ENCODE measurements at regions not wholly inside any gene's neighbourhood (a gene's known extent, or its start where the extent isn't known, plus 50 kb on each side); places are given as distances from the start of the nearest gene placed in this dataset.

DNA sequence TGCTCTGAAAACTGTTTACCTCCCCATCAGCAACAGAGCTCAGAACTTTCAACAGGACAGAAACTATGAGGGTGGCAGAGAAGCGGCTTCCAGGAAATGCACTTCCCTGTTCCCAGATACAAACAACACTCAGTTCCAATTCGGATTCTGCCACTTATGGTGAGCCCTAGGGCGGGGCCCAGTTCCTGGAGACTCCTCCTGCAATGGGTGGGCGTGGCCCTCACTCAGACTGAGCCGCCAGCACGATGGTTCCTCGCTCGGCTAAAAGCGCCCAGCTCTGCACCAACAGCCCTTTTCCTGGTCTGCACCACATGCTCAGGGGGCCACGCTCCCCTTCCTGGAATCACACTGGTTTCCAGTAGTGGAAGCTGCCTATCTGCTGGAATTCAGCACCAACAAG, 314.1 kb downstream of the CTTN start:
- no peak for DNase-seq

DNA sequence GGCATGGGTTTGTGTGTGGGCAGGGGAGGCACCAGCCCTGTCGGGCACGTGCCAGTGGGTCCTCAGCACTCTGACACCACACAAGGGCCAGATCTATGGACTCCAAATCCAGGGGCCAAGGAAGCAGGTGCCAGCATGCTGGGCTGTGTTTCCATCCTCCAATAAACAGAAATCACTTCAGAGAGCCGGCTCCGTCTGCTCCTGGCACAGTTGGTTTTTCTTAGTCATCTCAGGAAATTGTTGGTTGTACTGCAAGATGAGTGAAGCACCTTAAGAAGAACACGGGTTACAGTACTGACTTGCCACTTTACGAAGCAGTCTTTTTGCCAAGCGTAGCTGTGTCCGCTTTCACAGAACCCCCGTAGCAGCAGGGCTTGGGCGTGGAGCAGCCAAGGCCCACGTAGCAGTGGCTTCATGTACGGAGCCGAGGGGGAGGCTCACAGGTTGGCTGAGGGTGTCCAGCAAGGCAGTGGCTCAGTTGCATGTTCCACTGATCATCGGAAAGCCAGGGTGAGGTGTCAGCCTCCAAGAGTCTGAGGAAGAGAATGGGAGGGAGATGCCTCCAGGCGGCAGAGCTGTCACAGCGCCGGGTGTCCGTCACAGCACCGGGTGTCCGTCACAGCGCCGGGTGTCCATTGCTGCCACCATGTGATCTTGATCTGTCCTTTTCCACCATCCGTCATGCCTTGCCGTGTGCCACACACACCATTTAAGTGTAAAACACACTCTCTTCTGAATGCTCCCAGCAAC, 314.9 kb downstream of the CTTN start:
- no peak for DNase-seq

DNA sequence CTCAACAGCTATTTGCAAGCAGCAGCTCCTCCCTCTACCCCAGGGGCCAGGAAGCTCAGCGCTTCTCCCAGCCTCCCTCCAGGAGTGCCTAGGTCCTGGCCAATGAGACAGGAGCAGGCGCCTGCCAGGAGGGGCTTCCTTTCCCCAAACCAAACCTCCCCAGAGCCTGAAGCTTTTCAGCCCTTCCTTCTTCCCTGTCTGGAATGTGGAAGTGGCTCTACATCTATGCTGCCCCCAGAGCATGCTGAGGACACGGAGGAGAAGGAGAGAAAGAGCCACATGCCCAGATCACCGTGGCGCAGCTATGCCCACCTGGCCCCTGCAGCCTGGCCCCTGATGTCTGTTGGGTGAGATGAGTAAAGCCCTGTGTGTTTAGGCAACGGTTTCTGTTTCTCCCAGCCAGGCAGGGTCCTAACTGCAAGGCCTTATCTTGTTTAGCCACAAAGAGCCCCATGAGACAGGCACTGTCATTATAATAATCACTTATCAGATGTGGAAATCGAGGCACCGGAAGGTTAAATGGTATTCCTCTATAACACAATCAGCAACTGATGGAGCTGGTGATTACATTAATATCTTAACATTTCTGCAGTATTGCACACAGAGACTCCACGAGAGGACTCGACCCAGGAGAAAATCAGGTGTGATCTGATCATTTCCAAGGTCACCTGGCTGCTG, 315.8 kb downstream of the CTTN start:
- DNase-seq = no peak

DNA sequence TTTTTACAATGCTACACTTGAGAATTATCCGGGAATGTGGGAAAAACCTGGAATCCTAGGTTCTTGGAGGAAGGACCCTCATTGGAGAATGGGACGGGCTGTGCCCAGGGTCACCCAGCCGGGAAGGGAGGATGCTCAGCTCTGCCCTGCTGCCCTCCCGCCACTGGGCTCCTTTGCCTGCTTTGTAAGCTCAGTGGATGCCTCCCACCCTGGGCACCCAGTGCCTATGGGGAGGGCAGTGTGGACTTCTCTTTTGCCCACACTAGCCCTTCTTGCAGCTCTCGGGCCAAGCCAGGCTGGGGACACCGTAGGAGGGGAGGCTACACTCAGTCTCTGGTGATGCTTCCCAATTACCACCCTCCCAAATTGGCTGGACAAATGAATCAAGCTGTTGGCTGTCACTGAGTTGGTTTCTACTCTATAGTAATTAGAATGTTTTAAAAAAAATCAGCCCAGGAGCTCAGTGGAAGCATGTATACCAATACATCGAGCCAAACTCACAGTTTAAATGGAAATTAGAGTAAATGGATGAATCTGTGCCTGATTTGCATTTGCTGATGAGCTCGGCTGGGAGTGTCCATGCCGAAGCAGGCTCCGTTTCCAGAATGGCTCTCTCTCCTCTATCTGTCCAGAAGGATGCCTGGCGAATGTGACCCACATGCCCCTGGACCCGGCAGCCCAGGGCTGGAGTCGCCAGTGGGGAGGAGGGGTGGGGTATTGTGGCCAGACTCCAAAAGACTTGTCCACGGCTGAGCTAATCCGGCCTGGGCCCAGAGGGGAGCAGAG, 317.0 kb downstream of the CTTN start:
- DNase-seq = no peak

DNA sequence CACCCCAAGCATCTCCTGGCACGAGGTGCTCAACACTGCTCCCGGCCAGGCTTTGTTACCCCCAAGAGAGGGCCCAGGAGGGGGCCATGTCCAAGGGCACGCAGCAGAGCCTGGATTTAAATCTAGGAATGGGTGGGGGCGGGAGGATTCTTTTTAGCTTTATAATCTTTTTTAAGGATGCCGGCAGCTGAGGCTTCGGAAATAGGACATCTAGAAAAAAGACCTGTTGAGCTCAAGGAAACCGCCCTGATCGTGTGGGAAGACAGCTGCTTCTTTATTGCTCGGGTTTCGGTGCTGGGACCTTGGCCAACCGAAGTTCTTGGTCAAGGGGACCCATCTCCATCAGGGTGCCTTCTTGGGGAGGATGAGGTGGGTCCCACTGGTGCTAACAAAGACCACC, 317.9 kb downstream of the CTTN start:
- DNase-seq = no peak

DNA sequence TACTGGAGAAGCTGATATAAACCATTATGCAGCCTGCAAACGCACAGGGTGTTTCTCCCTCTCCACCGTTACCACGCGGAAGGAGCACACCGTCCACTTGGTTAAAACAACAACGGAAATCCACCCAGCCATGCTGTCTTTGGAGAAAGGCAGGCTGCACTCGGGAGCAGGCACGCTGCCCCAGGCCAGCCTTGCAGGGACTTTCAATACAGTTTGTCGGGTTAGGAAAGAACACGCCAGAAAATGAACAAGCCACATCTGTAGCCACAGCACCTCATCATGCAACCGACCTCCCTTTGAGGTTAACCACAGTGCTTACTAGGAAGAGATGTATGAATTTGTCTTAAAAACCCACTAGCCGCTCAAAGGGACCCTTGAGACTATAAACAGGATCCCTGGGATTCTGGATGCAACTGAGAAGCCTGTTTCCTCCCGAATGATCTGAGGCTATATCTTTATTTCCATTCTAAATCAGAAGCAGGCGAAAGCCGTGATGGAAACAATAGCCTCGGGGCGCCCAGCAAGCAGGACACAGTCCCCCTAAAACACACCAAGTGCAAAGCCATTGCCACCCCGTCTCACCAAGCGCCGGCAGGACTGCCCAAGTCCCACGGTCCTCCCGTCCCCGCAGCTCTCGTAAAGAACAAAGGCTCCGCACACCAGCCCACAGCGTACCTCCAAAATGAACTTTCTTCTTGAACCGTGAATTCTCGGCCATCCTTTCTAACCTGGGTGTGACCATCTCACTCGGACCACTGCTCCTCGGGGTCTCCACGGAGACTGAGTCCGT, 318.9 kb downstream of the CTTN start:
- DNase-seq = no peak

DNA sequence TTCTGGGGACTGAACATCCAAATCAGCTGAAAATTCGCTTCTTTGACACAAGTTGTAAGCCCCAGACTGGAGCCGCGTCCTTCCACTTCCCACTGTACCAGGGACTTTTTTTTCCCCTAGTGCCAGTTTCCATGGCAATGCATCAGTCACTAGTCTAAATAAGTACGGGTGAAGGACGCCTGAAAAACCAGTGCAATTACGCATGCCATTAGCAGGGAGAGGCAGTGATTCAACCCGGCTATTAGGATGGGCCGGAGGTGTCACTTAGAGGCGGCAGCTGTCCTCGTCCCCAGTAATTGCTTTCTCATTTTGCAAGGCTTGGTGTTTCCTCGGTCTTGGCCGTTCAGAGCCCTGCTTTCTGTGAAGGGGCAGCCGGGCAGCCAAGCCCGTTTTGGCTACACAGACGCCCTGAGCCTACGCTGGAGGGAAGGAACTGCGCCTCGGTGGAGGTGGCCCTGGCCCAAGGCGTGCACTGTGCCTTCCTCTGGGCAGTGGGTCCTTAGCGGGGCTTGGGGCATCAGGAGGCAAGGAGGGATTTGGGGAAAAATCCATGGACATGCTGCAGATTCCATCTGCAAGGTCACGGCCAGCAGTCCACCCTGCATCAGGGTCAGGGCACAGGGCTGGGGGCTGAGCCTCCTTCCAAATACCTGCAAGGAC, 319.7 kb downstream of the CTTN start:
- DNase-seq = no peak

DNA sequence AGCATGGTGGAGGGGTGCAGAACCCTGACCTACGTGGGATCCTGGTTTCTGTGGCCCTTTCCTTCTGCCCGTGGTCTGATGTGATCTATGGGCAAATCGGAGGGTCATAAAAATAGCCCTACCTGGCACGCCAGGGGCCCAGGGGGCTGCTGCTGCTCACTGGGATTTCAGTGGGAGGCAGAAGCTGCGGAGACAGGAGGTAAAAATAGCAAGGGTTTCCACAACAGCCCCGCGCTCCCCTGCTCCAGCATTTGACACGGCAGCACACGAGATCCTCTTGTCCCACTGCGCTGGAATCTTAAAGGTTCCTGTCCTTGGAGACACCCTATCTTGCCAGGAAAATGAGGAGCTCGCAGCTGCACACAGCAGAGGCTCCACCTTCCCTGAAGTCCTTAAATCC, 321.2 kb downstream of the CTTN start:
- DNase-seq = no peak

DNA sequence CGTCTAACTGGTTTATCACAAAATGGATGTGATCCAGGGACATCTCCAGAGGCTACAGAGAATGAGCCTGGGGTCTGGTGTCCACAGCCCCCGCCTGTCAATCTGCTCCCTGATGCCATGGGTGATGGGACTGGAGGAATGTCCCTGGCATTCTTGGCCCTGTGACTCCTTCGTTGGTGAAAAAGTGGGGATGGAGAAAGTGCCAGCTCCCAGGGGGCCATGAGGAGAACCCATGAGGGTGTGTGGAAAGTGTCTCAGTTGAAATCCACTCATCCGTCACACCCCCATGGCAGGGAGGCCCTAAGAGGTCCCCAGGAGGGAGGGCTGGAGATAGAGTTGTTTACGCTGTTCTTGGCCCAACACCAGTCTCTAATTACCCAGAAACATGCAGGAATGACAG, 322.0 kb downstream of the CTTN start:
- no peak for DNase-seq

DNA sequence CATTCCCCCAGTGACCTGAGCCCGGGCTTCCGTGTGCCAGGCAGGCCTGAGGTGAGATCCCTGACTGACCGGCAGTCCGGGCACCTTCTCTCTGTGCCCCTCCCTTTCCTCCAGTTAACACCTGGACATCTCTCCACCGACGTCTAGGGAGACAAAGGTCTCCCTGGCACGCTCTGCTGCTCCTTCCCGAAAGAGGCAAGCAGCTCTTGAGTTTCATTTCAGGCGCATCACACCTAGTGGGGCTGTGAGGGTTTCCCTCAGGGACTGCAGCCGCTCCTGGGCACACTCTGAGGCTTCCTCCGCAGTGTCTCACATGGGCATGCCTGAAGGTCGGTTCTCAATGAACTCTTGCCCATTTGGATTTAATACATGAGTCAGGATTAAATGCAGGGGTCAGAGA, 322.7 kb downstream of the CTTN start:
- no peak for DNase-seq

DNA sequence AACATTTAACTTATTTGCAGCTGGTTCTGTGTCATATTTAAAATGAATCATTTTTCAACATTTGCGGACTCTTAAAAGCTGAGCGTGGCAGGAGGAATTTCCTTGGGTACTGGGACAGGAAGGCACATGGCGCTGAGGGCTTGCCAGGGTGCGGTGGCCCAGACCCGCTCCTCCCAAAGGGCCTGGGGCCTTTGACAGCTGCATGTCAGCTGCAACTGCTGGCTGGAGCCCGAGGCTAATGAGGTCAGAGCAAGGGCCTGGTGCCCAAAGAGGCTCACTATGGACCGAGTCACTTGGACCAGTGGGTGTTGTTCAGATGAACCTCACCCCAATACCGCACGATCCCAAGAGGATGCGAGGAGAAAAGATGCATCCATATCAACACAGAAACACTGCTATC, 326.9 kb downstream of the CTTN start:
- DNase-seq = no peak

DNA sequence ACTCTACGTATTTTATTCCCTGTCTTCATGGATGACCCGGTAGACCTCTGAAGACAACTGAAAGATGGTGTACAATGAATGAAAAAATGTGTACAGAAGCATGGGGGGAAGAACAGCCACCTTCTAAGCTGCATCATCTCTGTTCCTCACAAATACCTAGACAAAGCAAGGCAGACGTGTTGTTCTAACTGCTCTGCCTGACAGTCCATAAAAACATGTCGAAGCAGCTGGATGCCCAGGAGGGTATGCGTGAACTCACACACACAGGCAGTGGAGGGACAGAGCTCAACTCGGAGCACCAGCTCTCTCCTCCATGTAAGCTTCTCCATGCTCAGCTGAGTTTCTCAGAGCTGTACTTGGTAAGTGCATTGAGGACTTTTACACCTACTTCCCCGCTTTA, 327.4 kb downstream of the CTTN start:
- no peak for DNase-seq

DNA sequence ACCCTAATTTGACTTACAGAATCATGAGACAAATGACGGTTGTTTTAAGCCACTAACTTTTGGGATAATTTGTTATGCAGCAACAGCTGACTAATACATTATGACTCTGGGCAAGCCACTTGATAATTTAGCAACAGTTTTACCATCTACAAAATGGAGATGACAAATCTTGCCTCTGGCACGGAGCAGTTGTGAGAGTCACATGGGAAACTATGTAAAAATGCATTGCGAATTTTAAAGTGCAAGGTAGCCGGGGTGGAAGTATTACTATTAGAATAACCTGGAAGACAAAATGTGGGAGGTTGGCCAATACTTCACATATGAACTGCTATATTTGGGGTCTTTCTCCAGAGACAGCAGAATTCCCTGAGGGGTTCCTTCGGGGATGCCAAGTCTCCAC, 328.7 kb downstream of the CTTN start:
- no peak for DNase-seq

DNA sequence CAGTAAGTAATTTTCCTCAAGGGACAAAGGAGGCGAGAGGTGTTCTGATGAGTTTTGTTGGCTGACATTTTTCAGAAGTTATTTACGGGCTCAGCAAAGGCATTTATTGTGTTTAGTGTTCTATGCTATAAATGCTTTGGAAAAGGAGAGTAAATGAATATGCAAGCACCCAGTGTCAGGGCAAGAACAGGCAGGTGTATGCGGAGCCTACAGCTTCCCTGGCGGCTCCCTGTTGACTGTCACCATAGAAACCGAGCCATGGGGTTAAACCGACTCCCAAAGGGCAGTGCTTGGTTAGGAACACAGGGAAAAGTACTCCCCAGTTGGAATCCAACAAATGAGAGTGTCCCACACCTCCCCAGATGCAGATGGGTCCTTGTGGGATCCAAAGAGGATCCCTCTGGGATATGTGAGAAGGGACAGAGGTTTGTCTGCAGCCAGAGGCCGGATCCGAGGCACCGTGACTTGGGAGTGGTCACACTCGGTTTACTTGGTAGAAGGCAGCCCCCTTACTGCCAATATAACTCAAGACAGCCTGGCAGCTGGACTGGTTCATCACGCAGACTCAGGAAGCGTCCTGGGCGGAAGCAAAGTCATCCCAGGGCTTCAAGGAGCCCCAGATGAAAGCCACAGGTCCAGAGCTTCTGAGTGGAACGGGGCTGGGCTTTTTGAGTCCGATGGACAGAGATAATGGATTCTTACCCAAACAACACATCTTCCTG, 329.7 kb downstream of the CTTN start:
- no peak for DNase-seq

DNA sequence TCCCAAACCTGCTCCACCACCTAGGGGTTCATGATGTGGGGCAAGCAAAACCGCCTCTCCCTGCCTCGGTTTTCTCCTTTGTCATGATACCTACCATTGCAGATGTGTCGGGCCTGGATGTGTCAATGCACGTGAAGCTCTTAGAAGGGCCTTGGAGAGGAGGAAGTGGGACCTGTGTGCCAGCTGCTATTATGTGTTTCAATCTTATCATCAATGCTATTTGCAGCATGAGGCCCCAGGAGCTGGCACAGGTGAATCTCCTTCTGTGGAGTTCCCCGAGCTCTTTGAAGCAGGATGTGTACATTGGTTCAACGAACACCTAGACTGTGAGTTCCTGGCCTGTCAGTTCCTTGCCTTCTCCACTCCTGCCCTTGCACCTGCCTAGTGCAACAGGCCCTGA, 331.6 kb downstream of the CTTN start:
- no peak for DNase-seq

DNA sequence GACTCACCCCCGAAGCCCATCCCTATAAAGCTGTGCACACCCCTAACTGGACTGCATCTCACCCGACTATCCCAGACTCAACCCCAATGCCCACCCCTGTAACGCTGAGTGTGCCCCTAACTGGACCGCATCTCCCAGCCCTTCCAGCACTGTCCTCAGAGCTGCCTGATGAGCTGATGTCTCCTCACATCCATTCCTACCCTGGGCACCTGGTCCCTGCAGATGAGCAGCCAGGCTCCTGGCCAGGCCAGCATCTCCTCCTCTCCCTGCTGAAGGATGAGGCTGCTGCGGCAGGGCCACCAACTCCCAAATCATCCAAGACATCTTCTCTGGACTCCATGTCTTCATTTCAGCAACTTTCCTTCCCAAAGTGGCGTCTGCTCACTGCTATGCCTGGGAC, 332.1 kb downstream of the CTTN start:
- DNase-seq = no peak

DNA sequence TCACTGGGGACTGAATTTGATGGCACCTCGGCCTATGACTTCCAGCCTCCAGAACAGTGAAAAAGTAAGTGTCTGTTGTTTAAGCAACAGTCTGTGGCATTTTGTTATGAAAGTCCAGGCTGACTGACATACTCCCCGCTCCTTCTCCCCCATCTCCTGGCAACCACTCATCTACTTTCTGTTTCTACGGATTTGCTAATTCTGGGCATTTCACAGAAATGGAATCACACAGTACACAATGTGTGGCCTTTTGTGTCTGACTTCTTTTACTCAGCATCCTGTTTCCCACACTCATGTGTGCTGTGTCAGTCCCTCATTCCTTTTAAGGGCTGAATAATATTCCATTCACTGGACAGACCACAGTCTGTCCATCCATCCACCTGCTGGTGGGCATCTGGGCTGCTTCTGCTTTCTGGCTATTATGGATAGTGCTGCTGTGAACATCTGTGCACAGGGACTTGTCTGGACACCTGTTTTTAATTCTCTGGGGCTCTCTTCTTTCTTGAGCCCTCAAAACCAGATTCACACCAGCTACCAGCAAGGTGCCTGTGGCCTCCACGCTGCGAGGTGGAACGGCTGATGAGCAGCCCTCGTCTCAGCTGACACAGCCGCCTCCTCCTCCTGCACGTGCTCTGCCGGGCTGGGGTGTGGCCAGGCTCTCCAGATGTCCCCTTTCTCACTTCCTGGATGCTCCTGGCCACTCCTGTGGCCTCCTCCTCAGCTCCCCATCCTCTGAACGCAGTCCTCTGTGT, 333.1 kb downstream of the CTTN start:
- DNase-seq = no peak

DNA sequence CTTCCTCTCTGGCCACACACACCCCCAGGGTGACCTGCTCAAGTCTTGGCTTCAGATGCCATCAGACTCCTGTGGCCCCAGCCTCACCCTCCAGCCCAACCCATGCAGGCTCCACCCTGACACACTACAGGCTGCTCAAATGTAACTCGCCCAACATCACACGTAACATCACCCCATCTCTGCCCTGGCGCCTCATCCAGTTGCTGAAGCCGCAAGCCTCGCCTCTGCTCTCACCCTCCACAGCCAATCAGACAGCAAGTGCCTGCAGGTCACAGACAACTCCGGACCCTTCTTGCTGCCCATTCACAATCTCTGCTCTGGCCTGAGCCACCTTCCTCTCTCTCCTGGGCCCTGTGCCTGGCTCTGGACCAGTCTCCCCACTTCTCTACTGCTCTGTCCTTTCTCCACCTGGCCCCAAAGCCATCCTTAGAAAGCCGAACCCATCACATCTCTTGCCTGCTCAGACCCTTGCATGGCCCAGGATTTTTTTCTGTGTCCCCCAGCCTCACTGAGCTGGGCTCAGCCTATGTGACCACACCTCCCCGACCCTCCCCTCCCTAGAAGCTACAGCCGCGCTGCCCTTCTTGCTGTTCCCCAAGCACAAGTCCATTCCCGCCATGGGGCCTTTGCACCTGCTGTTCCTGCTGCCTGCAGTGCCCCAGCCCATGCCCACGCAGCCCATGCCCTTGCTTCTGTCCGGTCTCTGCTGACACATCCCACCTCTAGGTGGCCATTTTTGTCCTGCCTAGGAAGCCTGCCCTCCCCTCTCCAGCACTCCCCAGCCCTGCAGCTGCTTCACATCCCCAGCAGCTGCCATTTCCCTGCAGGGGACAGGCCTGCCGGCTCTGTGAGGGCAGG, 333.9 kb downstream of the CTTN start:
- no peak for DNase-seq

DNA sequence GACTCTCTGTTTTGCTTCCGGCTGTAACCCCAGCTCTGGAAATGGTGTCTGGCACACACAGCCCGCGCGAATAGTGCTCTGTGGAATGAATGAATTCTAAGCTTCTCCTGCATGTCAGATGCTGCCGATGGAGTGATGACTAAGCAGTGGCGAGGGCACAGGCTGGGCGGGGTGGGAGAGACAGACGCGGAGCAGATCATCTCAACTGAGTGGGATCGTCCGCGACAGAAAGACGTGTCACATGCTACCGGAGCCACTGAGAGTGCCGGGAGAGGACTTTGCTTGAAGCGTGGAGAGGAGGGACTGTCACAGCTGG, 334.5 kb downstream of the CTTN start:
- DNase-seq = no peak
